ENCODE measurements at regions not wholly inside any gene's neighbourhood (a gene's known extent, or its start where the extent isn't known, plus 50 kb on each side); places are given as distances from the start of the nearest gene placed in this dataset.
"Not testable (repeated sequence)": the region's sequence is repeated elsewhere in the genome, so short reads cannot be mapped to it uniquely, and the experiment has no call there.

DNA sequence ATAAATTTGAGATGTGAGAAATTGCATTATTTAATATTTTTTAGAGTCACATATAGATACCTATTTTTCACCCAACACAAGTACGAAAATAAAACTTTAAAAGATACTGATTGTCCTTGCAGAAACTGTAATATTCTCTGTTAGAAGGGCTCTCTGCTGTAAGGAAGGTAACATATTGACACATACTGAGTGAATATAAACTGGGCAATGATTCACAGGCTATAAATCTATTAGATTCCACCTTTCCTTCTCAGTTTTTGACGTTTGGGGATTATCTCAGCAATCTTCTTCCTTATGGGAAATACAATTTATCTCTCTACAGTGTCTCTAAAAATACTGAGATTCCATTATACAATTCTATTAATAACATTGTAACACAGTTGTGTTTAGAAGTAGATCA is 229.1 kb upstream of the MAP2 start:
- H3K4me3 Mint-ChIP-seq, result no peak overlapping the region
- H3K9me3 Mint-ChIP-seq, result peaks cover 3 to 5% (median 4%) of the 10 kb centered on the region in 3 donors
- H3K27ac Mint-ChIP-seq, result no peak overlapping the region
- H3K27me3 Mint-ChIP-seq, result no peaks in the 10 kb centered on the region
- no peaks in the 10 kb centered on the region for H3K4me1 Mint-ChIP-seq
- H3K36me3 Mint-ChIP-seq, result no peaks in the 10 kb centered on the region

GRCh38 chr2:209208211-209208610 is 215.6 kb upstream of the MAP2 start:
- Mint-ChIP-seq H3K9me3 (peaks cover 0 to 2% (median 2%) of the 10 kb centered on the region in 3 donors), H3K27me3 (no peaks in the 10 kb centered on the region), H3K27ac (no peak overlapping the region), H3K4me3 (peak overlapping the region in 1 of 4 donors; percentile 50), H3K36me3 (no peaks in the 10 kb centered on the region), H3K4me1 (peaks cover 0 to 2% (median 0%) of the 10 kb centered on the region in 3 donors)

GRCh38 chr2:209209943-209210342 is 213.9 kb upstream of the MAP2 start:
- H3K4me1 Mint-ChIP-seq, result peaks cover 0 to 2% (median 0%) of the 10 kb centered on the region in 3 donors
- H3K27me3 Mint-ChIP-seq, result no peaks in the 10 kb centered on the region
- no peak overlapping the region for H3K27ac Mint-ChIP-seq
- H3K9me3 Mint-ChIP-seq, result peaks cover 0 to 2% (median 0%) of the 10 kb centered on the region in 3 donors
- H3K36me3 Mint-ChIP-seq, result no peaks in the 10 kb centered on the region
- H3K4me3 Mint-ChIP-seq, result no peak overlapping the region

DNA sequence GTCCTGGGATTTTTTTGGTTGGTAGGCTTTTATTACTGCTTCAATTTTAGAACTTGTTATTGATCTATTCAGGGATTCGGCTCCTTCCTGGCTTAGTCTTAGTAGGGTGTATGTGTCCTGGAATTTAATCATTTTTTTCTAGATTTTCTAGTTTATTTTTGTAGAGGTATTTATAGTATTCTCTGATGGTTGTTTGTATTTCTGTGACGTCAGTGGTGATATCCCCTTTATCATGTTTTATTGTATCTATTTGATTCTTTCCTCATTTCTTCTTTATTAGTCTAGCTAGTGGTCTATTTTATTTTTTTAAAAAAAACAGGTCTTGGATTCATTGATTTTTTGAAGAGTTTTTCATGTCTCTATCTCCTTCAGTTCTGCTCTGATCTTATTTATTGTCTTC is 193.3 kb upstream of the MAP2 start:
- Mint-ChIP-seq H3K4me3 (no peak overlapping the region), H3K36me3 (no peaks in the 10 kb centered on the region), H3K27ac (no peak overlapping the region), H3K9me3 (peaks cover 0 to 3% (median 0%) of the 10 kb centered on the region in 3 donors), H3K4me1 (no peaks in the 10 kb centered on the region), H3K27me3 (peaks cover 2% of the 10 kb centered on the region)

GRCh38 chr2:209236377-209236776 is 187.5 kb upstream of the MAP2 start:
- H3K9me3 Mint-ChIP-seq, result peaks cover 0 to 9% (median under 1%) of the 10 kb centered on the region in 3 donors
- H3K27ac Mint-ChIP-seq, result no peak overlapping the region
- peaks cover 3% of the 10 kb centered on the region for H3K36me3 Mint-ChIP-seq
- no peaks in the 10 kb centered on the region for H3K4me1 Mint-ChIP-seq
- H3K27me3 Mint-ChIP-seq, result no peaks in the 10 kb centered on the region
- no peak overlapping the region for H3K4me3 Mint-ChIP-seq

DNA sequence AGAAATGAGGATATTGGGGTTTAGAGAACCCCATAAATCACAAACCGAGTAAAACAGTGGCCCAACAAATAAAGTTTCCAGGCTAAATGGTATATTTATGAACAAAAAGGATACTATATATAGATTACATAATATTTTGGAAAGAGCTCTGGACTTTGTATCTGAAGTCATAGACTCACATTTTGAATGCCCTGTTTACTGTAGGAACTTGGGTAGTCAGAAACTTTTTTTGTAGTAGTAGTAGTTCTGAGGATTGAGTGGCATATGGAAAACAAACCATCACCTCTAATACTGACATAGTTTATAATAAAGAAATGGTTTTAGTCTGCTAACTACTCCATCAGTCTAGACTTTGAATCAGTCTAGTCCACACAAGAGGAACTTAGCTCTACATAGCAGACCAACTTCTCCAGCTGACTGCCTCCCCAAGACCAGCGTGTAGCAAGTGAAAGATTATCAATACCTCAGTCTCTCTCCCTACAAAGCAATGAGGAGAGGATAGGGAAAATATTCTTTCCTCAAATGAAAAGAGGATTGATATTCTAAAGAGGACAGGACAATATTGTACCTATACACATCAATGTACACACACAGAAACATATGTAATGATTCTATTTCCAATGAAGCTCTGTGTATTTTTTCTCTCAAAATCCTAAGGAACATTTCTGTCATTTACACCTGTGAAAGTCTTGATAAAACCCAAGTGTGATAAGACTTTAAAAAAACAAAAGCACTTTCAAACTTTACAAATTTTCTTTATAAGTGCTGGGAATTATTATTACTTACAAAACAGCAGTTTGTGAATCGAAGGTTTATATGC is 184.9 kb upstream of the MAP2 start:
- H3K9me3 Mint-ChIP-seq, result peaks cover 0 to 13% (median 5%) of the 10 kb centered on the region in 3 donors
- H3K4me3 Mint-ChIP-seq, result no peak overlapping the region
- no peaks in the 10 kb centered on the region for H3K4me1 Mint-ChIP-seq
- no peaks in the 10 kb centered on the region for H3K27me3 Mint-ChIP-seq
- peaks cover 3% of the 10 kb centered on the region for H3K36me3 Mint-ChIP-seq
- no peak overlapping the region for H3K27ac Mint-ChIP-seq

GRCh38 chr2:209239585-209239938 is 184.3 kb upstream of the MAP2 start:
- H3K4me3 Mint-ChIP-seq, result no peak overlapping the region
- H3K9me3 Mint-ChIP-seq, result peaks cover 0 to 13% (median 5%) of the 10 kb centered on the region in 3 donors
- H3K27ac Mint-ChIP-seq, result no peak overlapping the region
- peaks cover 3% of the 10 kb centered on the region for H3K36me3 Mint-ChIP-seq
- H3K4me1 Mint-ChIP-seq, result no peaks in the 10 kb centered on the region
- H3K27me3 Mint-ChIP-seq, result no peaks in the 10 kb centered on the region

DNA sequence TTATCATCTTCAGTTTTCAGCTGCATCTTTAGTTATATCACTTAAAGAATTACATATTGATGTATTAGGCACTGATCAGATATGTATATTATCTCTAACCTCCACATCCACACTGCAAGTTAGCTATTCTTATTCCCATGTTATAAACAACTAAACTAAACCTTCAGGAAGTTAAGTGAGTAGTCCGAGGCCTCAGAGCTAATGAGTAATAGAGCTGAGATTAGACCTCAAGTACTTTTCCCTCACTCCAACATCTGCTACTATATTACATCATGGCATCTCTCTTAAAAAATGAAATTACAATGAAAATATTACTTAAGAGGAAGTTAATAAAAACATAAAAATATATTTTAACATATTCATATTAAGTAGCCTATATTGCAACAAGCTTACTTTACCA is 183.6 kb upstream of the MAP2 start:
- Mint-ChIP-seq H3K4me1 (no peaks in the 10 kb centered on the region), H3K4me3 (no peak overlapping the region), H3K27me3 (no peaks in the 10 kb centered on the region)

GRCh38 chr2:209253544-209253943 is 170.3 kb upstream of the MAP2 start:
- no peaks in the 10 kb centered on the region for H3K4me1 Mint-ChIP-seq
- no peak overlapping the region for H3K4me3 Mint-ChIP-seq
- H3K36me3 Mint-ChIP-seq, result no peaks in the 10 kb centered on the region

More for the DNA sequence above, 183.6 kb upstream of the MAP2 start:
- H3K36me3 Mint-ChIP-seq, result peaks cover 3% of the 10 kb centered on the region
- no peak overlapping the region for H3K27ac Mint-ChIP-seq
- H3K9me3 Mint-ChIP-seq, result peaks cover 0 to 13% (median 6%) of the 10 kb centered on the region in 3 donors

GRCh38 chr2:209259767-209260166 is 164.1 kb upstream of the MAP2 start:
- Mint-ChIP-seq H3K36me3 (no peaks in the 10 kb centered on the region), H3K9me3 (peaks cover 3 to 5% (median 3%) of the 10 kb centered on the region in 3 donors), H3K4me3 (no peak overlapping the region), H3K27me3 (no peaks in the 10 kb centered on the region), H3K4me1 (no peaks in the 10 kb centered on the region), H3K27ac (no peak overlapping the region)

More at GRCh38 chr2:209253544-209253943, 170.3 kb upstream of the MAP2 start:
- Mint-ChIP-seq H3K27ac (no peak overlapping the region), H3K9me3 (no peaks in the 10 kb centered on the region), H3K27me3 (no peaks in the 10 kb centered on the region)

DNA sequence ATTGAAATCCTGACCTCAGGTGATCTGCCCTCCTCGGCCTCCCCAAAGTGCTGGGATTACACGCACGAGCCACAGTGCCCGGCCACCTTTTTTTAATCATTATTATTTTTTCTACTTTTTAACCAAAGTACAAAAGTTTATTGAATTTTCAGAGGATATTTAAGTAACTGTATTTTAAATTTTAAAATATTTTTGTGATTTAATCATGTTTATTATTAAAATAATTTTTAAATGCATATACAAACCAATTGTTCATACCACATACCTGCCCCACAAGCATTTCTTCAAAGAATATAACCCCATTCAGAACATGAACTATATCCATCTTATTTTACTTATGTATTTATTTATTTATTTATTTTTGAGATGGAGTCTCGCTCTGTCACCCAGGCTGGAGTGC is 163.6 kb upstream of the MAP2 start:
- no peaks in the 10 kb centered on the region for H3K27me3 Mint-ChIP-seq

DNA sequence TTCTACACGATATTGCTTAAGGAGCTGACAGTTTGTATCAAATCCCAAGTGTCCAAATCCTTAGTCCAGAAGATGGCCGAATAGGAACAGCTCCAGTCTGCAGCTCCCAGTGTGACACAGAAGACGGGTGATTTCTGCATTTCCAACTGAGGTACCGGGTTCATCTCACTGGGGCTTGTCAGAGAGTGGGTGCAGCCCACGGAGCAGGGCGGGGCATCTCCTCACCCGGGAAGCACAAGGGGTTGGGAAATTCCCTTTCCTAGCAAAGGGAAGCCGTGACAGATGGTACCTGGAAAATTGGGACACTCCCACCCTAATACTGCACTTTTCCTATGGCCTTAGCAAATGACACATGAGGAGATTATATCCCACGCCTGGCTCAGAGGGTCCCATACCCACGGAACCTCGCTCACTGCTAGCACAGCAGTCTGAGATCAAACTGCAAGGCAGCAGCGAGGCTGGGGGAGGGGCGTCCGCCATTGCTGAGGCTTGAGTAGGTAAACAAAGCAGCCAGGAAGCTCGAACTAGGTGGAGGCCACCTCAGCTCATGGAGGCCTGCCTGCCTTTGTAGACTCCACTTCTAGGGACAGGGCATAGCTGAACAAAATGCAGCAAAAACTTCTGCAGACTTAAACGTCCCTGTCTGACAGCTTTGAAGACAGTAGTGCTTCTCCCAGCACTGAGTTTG is 162.3 kb upstream of the MAP2 start:
- H3K4me3 Mint-ChIP-seq, H3K4me1 Mint-ChIP-seq: not testable (repeated sequence)

More for the DNA sequence above, 163.6 kb upstream of the MAP2 start:
- H3K27ac Mint-ChIP-seq, result no peak overlapping the region
- no peaks in the 10 kb centered on the region for H3K4me1 Mint-ChIP-seq
- H3K36me3 Mint-ChIP-seq, result no peaks in the 10 kb centered on the region
- H3K4me3 Mint-ChIP-seq, result no peak overlapping the region
- H3K9me3 Mint-ChIP-seq, result peaks cover 3 to 5% (median 3%) of the 10 kb centered on the region in 3 donors

DNA sequence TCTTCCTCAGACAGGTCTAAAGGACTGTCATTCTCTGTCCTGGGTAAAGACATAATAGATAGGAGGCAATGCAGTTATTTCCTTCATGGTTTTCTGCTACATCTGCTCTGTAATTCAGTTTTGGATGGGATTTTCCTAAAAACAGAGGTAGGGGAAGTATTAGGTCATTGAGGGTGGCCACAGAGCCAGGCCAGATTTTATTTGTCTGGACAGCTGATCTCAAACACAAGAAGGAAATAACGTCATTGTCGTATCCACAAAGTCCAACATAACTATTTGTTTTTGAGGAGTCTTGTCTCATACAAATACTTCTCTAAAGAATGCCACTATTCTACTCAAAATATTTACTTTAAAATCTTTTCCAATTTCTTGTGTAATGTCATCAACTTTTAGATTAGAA is 154.8 kb upstream of the MAP2 start:
- Mint-ChIP-seq H3K27ac (no peak overlapping the region), H3K4me1 (peaks cover 0 to 1% (median 0%) of the 10 kb centered on the region in 3 donors), H3K9me3 (peaks cover 0 to 6% (median 5%) of the 10 kb centered on the region in 3 donors), H3K27me3 (no peaks in the 10 kb centered on the region), H3K4me3 (no peak overlapping the region), H3K36me3 (no peaks in the 10 kb centered on the region)

More for the DNA sequence above, 162.3 kb upstream of the MAP2 start:
- not testable (repeated sequence) for H3K9me3 Mint-ChIP-seq, H3K36me3 Mint-ChIP-seq, H3K27me3 Mint-ChIP-seq, H3K27ac Mint-ChIP-seq

DNA sequence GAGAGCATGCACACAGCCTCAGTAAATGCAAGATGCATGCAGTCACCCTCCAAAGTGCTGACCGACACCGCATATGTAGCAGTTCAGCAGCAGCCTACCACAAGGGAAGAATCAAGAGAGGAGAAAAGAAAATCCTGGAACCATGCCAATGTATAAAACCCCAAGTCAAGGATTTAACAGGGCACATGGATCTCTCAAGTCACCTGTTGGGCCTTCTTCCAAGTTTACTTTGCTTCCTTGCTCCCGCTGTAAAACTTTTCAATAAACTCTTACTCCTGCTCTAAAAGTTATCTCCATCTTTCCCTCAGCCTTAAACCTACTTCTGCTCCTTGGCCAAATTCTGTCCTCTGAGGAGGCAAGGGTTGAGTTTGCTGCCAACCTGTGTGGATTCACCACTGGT is 147.8 kb upstream of the MAP2 start:
- H3K9me3 Mint-ChIP-seq, result peaks cover 3 to 5% (median 4%) of the 10 kb centered on the region in 3 donors
- H3K36me3 Mint-ChIP-seq, result peaks cover 1% of the 10 kb centered on the region
- H3K4me1 Mint-ChIP-seq, result peaks cover 0 to 1% (median 0%) of the 10 kb centered on the region in 3 donors
- H3K4me3 Mint-ChIP-seq, result no peak overlapping the region
- H3K27me3 Mint-ChIP-seq, result no peaks in the 10 kb centered on the region
- no peak overlapping the region for H3K27ac Mint-ChIP-seq

- Mint-ChIP-seq H3K27me3 (no peaks in the 10 kb centered on the region), H3K27ac (no peak overlapping the region), H3K4me3 (no peak overlapping the region), H3K36me3 (peaks cover 1% of the 10 kb centered on the region), H3K9me3 (peaks cover 3 to 5% (median 4%) of the 10 kb centered on the region in 3 donors), H3K4me1 (peaks cover 0 to 1% (median 0%) of the 10 kb centered on the region in 3 donors)
These were observed 146.4 kb upstream of the MAP2 start for GRCh38 chr2:209277444-209277843.
